Adrenal gland (tissue), 5 donors: ENCODE measurements at regions not wholly inside any gene's neighbourhood (a gene's known extent, or its start where the extent isn't known, plus 50 kb on each side); places are given as distances from the start of the nearest gene placed in this dataset.

Source experiments
- POLR2A ChIP-seq, 2 donors: fragments of 450-650 bp; IDR thresholded peaks; one replicate each; pipeline ENCODE4 v1.6.1; 2017; ENCODE audit warnings: antibody characterized with exemption in 2 of 2, mild to moderate bottlenecking in 2 of 2, moderate library complexity in 1 of 2
- TF ChIP-seq, protein P1 (sequence below), 6 experiments: fragments of 450-650 bp in 4 of 6; fragments of 200-600 bp in 2 of 6; sonication (generic) in 1 of 6; IDR thresholded peaks; 1 replicate in 5 of 6; 2 replicates in 1 of 6; pipeline versions ENCODE4 v1.5.1 to v1.8.0; 2016 to 2021; ENCODE audit warnings: antibody characterized with exemption in 6 of 6, mild to moderate bottlenecking in 2 of 6, moderate library complexity in 1 of 6
- donor health status: DM: no; HTN: no; CAD: no.

DNA sequence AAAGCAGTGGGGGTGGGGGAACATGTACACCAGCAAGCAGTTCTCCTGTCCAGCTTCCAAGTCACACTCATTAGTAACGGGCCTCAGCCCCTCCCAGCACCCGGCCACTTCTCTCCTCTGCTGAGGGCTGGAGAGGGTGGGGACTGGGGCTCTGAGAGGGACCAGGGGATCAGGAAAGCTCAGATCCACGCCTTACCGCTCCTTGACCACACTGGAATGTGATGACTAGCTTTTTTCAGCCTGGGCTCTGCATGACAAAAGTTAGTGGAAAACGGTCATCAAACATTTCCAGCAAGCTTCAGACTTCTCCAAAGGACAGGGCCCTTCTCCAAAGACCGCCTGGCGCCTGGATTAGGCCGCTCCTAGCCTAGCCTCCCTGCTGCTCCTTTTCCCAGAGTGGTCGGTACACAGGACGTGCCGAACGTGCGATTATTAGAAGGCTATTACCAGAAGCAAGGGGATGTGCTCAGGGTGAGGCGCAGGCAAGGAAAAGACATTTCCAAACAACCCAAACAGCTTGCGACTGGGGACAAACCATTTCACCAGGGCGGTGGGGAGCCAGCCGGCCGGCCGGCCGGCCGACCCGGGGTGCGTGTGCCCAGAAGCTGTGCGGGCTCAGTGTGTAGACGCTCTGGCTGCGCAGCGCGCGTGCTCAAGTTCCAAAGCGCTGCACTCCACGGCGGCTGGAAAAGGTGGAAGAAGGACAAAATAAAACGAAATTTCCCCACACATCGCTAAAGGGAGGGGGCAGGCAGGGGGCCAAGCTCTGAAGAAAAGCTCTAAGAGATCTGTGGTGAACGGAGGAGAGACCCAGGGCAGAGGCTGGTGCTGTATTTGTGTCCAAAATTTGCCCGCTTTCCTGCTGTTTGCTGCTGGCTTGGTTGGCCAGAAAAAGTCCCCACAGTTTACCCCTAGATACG, 51.0 kb upstream of the SSR3 start:
- TF ChIP-seq, protein P1, sequence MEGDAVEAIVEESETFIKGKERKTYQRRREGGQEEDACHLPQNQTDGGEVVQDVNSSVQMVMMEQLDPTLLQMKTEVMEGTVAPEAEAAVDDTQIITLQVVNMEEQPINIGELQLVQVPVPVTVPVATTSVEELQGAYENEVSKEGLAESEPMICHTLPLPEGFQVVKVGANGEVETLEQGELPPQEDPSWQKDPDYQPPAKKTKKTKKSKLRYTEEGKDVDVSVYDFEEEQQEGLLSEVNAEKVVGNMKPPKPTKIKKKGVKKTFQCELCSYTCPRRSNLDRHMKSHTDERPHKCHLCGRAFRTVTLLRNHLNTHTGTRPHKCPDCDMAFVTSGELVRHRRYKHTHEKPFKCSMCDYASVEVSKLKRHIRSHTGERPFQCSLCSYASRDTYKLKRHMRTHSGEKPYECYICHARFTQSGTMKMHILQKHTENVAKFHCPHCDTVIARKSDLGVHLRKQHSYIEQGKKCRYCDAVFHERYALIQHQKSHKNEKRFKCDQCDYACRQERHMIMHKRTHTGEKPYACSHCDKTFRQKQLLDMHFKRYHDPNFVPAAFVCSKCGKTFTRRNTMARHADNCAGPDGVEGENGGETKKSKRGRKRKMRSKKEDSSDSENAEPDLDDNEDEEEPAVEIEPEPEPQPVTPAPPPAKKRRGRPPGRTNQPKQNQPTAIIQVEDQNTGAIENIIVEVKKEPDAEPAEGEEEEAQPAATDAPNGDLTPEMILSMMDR (IDR thresholded peaks at IDR 0.05): no peak
- no peak for TF ChIP-seq POLR2A (IDR thresholded peaks at IDR 0.05)
